ENCODE measurements at regions not wholly inside any gene's neighbourhood (a gene's known extent, or its start where the extent isn't known, plus 50 kb on each side); places are given as distances from the start of the nearest gene placed in this dataset.

GRCh38 chr5:107263387-107264018 lies 407.2 kb downstream of the EFNA5 start:
- TF ChIP-seq EZH2 (IDR thresholded peaks at IDR 0.05; ENCODE audit: borderline replicate concordance, low read length) (no peak), CTCF (conservative IDR thresholded peaks at IDR 0.05 in 1 of 2, IDR thresholded peaks at IDR 0.05 in 1 of 2; ENCODE audit: extremely low read depth in 1 of 2, insufficient read depth in 1 of 2, low read depth in 1 of 2, low read length in 2 of 2) (no peak)

Data from mammary epithelial cell (primary cell).